ENCODE measurements at regions not wholly inside any gene's neighbourhood (a gene's known extent, or its start where the extent isn't known, plus 50 kb on each side); places are given as distances from the start of the nearest gene placed in this dataset.

DNA sequence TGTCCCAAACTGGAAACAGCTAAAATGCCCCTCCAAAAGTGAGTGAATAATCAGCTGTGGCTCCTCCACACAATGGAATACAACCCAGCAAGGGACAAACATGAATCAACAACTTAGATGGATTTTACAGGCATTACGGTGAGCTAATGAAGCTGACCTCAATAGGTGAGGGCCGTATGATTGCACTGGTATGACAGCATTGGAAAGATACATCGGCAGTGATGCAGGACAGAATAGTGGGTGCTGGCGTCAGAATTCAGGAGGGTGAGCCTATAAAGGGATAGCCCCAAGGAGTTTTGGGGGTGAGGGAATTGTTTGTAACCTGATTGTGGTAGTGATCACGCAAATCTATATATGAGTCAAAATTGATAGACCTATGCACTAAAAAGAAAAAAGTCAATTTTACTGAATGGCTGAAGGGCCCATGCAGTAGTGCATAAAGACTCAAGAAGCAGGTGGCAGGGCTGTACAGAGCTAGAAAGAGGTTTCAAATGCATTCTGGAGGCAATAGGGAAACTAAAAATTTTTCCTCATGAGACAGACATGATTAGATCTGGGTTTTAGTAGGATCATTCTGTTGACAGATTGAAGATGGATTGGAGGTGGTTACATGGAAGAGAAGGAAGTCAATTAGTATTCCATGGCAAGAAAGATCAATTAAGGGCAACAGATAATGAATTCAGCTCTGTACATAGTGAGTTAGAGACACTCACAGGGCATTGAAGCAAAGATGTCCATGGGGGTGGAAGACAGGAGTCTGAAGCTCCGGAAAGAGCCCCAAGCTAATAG lies 90.8 kb downstream of the IRS2 start:
- TF ChIP-seq SIN3A (IDR thresholded peaks at IDR 0.05; ENCODE audit: borderline replicate concordance, insufficient read depth, low read length) (no peak), POLR2AphosphoS5 (IDR thresholded peaks at IDR 0.05; ENCODE audit: low read depth, low read length) (no peak), FOXP2 (optimal IDR thresholded peaks at IDR 0.05; ENCODE audit: borderline replicate concordance, extremely low read depth, extremely low read length, insufficient read depth) (no peak)
- TF ChIP-seq, protein P1, sequence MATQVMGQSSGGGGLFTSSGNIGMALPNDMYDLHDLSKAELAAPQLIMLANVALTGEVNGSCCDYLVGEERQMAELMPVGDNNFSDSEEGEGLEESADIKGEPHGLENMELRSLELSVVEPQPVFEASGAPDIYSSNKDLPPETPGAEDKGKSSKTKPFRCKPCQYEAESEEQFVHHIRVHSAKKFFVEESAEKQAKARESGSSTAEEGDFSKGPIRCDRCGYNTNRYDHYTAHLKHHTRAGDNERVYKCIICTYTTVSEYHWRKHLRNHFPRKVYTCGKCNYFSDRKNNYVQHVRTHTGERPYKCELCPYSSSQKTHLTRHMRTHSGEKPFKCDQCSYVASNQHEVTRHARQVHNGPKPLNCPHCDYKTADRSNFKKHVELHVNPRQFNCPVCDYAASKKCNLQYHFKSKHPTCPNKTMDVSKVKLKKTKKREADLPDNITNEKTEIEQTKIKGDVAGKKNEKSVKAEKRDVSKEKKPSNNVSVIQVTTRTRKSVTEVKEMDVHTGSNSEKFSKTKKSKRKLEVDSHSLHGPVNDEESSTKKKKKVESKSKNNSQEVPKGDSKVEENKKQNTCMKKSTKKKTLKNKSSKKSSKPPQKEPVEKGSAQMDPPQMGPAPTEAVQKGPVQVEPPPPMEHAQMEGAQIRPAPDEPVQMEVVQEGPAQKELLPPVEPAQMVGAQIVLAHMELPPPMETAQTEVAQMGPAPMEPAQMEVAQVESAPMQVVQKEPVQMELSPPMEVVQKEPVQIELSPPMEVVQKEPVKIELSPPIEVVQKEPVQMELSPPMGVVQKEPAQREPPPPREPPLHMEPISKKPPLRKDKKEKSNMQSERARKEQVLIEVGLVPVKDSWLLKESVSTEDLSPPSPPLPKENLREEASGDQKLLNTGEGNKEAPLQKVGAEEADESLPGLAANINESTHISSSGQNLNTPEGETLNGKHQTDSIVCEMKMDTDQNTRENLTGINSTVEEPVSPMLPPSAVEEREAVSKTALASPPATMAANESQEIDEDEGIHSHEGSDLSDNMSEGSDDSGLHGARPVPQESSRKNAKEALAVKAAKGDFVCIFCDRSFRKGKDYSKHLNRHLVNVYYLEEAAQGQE (IDR thresholded peaks at IDR 0.05; ENCODE audit: insufficient read depth in 1 of 2, low read depth in 2 of 2, low read length in 2 of 2): no peak

- TF ChIP-seq TAF1 (IDR thresholded peaks at IDR 0.05; ENCODE audit: borderline replicate concordance, insufficient read depth, low read length) (no peak), POLR2AphosphoS5 (IDR thresholded peaks at IDR 0.05; ENCODE audit: low read depth, low read length) (no peak), SIN3A (IDR thresholded peaks at IDR 0.05; ENCODE audit: borderline replicate concordance, insufficient read depth, low read length) (no peak), FOXP2 (optimal IDR thresholded peaks at IDR 0.05; ENCODE audit: borderline replicate concordance, extremely low read depth, extremely low read length, insufficient read depth) (no peak)
- TF ChIP-seq, protein P1 (IDR thresholded peaks at IDR 0.05; ENCODE audit: insufficient read depth in 1 of 2, low read depth in 2 of 2, low read length in 2 of 2): no peak
These were observed 91.4 kb downstream of the IRS2 start for GRCh38 chr13:109694972-109695371.

DNA sequence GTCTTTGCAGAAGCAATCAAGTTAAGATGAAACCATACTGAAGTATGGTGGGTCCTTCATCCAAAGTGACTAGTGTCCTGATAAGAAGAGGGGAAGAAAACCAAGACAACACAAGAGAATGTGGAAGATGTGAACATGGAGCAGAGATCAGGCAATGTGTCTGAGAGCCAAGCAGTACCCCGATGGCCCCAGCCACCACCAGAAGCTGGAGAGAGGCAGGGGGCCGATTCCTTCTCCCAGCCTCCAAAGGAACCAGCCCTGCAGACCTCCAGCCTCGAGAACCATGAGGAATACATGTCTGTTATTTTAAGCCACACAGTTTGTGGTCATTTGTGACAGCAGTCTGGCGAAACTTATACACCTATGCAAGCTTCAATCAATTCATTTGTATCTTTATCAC lies 93.2 kb downstream of the IRS2 start:
- no peak for TF ChIP-seq POLR2AphosphoS5 (IDR thresholded peaks at IDR 0.05; ENCODE audit: low read depth, low read length)
- TF ChIP-seq TAF1 (IDR thresholded peaks at IDR 0.05; ENCODE audit: borderline replicate concordance, insufficient read depth, low read length): no peak
- TF ChIP-seq FOXP2 (optimal IDR thresholded peaks at IDR 0.05; ENCODE audit: borderline replicate concordance, extremely low read depth, extremely low read length, insufficient read depth): no peak
- TF ChIP-seq, protein P1 (IDR thresholded peaks at IDR 0.05; ENCODE audit: insufficient read depth in 1 of 2, low read depth in 2 of 2, low read length in 2 of 2): no peak
- TF ChIP-seq SIN3A (IDR thresholded peaks at IDR 0.05; ENCODE audit: borderline replicate concordance, insufficient read depth, low read length): no peak

DNA sequence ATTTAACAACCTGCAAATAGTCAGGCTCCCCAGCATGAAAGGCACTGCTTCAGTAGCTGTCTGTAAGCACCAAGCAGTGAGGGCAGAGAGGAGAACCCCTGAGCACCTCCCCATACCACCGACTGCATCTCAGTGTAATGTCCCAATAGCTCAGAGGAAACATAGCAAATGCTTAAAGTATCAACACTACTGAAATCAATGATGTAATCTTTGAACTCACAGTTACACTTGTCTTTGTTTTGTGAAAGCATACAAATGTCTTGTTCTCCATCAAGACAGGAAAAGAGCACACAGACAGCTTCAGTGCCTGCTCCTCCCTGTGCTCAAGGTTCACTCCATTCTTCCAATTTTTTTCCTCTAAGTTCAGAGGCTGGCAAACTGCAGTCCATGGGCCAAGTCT lies 94.7 kb downstream of the IRS2 start:
- TF ChIP-seq POLR2AphosphoS5 (IDR thresholded peaks at IDR 0.05; ENCODE audit: low read depth, low read length) (no peak), FOXP2 (optimal IDR thresholded peaks at IDR 0.05; ENCODE audit: borderline replicate concordance, extremely low read depth, extremely low read length, insufficient read depth) (no peak), TAF1 (IDR thresholded peaks at IDR 0.05; ENCODE audit: borderline replicate concordance, insufficient read depth, low read length) (no peak), SIN3A (IDR thresholded peaks at IDR 0.05; ENCODE audit: borderline replicate concordance, insufficient read depth, low read length) (no peak)
- TF ChIP-seq, protein P1 (IDR thresholded peaks at IDR 0.05; ENCODE audit: insufficient read depth in 1 of 2, low read depth in 2 of 2, low read length in 2 of 2): no peak
